IPS-20b (cell line): ENCODE measurements at regions not wholly inside any gene's neighbourhood (a gene's known extent, or its start where the extent isn't known, plus 50 kb on each side); places are given as distances from the start of the nearest gene placed in this dataset.

Source experiments
- H3K27ac ChIP-seq: one replicate; pipeline ENCODE4 v1.5.1; 2013; ENCODE audit warnings: low read length
- H3K27me3 ChIP-seq: 2 replicates; pipeline ENCODE4 v1.6.1; 2013; ENCODE audit warnings: mild to moderate bottlenecking, low read length, inconsistent platforms; ENCODE audit not compliant: insufficient read depth
- H3K36me3 ChIP-seq: 2 replicates; pipeline ENCODE4 v1.6.1; 2013; ENCODE audit warnings: low read depth, mild to moderate bottlenecking, inconsistent platforms, low read length, moderate library complexity; ENCODE audit not compliant: insufficient read depth
- H3K4me1 ChIP-seq: 2 replicates; pipeline ENCODE4 v1.6.1; 2013; ENCODE audit warnings: mild to moderate bottlenecking, control low read depth, inconsistent platforms, low read length, moderate library complexity; ENCODE audit not compliant: insufficient read depth
- H3K4me3 ChIP-seq: 2 replicates; pipeline ENCODE4 v1.5.1; 2013; ENCODE audit warnings: mild to moderate bottlenecking, low read length, inconsistent platforms
- H3K9ac ChIP-seq: 2 replicates; pipeline ENCODE4 v1.6.1; 2013; ENCODE audit warnings: low read depth, mild to moderate bottlenecking, inconsistent platforms, low read length, moderate library complexity
- H3K9me3 ChIP-seq: 2 replicates; pipeline ENCODE4 v1.6.1; 2013; ENCODE audit warnings: mild to moderate bottlenecking, low read depth, low read length, inconsistent platforms; ENCODE audit not compliant: insufficient read depth

GRCh38 chr18:1892191-1892590 lies 679.1 kb downstream of the METTL4 start:
- Histone ChIP-seq H3K9ac (no peak overlapping the region), H3K4me1 (no peaks in the 10 kb centered on the region), H3K27me3 (no peaks in the 10 kb centered on the region), H3K9me3 (no peaks in the 10 kb centered on the region), H3K4me3 (no peak overlapping the region), H3K27ac (no peak overlapping the region), H3K36me3 (no peaks in the 10 kb centered on the region)

- no peak overlapping the region for H3K4me3 ChIP-seq
- no peaks in the 10 kb centered on the region for H3K36me3 ChIP-seq
- no peaks in the 10 kb centered on the region for H3K27me3 ChIP-seq
- no peaks in the 10 kb centered on the region for H3K9me3 ChIP-seq
- no peak overlapping the region for H3K27ac ChIP-seq
- H3K4me1 ChIP-seq, result no peaks in the 10 kb centered on the region
- H3K9ac ChIP-seq, result no peak overlapping the region
Measured at GRCh38 chr18:1895456-1896185, 675.7 kb downstream of the METTL4 start.

- Histone ChIP-seq H3K4me1 (no peaks in the 10 kb centered on the region), H3K27me3 (no peaks in the 10 kb centered on the region), H3K36me3 (no peaks in the 10 kb centered on the region), H3K4me3 (no peak overlapping the region), H3K27ac (no peak overlapping the region), H3K9me3 (peaks cover 26% of the 10 kb centered on the region), H3K9ac (no peak overlapping the region)
Measured at GRCh38 chr18:1906421-1906820, 664.9 kb downstream of the METTL4 start.

- no peaks in the 10 kb centered on the region for H3K36me3 ChIP-seq
- no peaks in the 10 kb centered on the region for H3K27me3 ChIP-seq
- H3K9ac ChIP-seq, result no peak overlapping the region
- H3K4me3 ChIP-seq, result no peak overlapping the region
- peaks cover 24% of the 10 kb centered on the region for H3K9me3 ChIP-seq
- no peaks in the 10 kb centered on the region for H3K4me1 ChIP-seq
- H3K27ac ChIP-seq, result no peak overlapping the region
Measured at GRCh38 chr18:1907470-1908206, 663.7 kb downstream of the METTL4 start.

GRCh38 chr18:1914489-1914888 lies 656.8 kb downstream of the METTL4 start:
- no peak overlapping the region for H3K9ac ChIP-seq
- H3K36me3 ChIP-seq, result no peaks in the 10 kb centered on the region
- no peaks in the 10 kb centered on the region for H3K27me3 ChIP-seq
- H3K4me1 ChIP-seq, result no peaks in the 10 kb centered on the region
- H3K4me3 ChIP-seq, result no peak overlapping the region
- H3K9me3 ChIP-seq, result peaks cover 16% of the 10 kb centered on the region
- H3K27ac ChIP-seq, result no peak overlapping the region

GRCh38 chr18:1916869-1917523 lies 654.3 kb downstream of the METTL4 start:
- Histone ChIP-seq H3K9ac (no peak overlapping the region), H3K27ac (no peak overlapping the region), H3K4me1 (no peaks in the 10 kb centered on the region), H3K9me3 (0 out of 2 replicates have a peak, but pooled peaks cover 3% of the 10 kb centered on the region), H3K27me3 (no peaks in the 10 kb centered on the region), H3K4me3 (no peak overlapping the region), H3K36me3 (no peaks in the 10 kb centered on the region)

GRCh38 chr18:1917569-1917968 lies 653.7 kb downstream of the METTL4 start:
- Histone ChIP-seq H3K36me3 (no peaks in the 10 kb centered on the region), H3K9ac (no peak overlapping the region), H3K9me3 (0 out of 2 replicates have a peak, but pooled peaks cover 3% of the 10 kb centered on the region), H3K27me3 (no peaks in the 10 kb centered on the region), H3K4me1 (no peaks in the 10 kb centered on the region), H3K4me3 (no peak overlapping the region), H3K27ac (no peak overlapping the region)

GRCh38 chr18:1922066-1922465 lies 649.2 kb downstream of the METTL4 start:
- H3K27ac ChIP-seq, result no peak overlapping the region
- H3K27me3 ChIP-seq, result no peaks in the 10 kb centered on the region
- H3K4me1 ChIP-seq, result no peaks in the 10 kb centered on the region
- no peaks in the 10 kb centered on the region for H3K9me3 ChIP-seq
- no peak overlapping the region for H3K4me3 ChIP-seq
- no peak overlapping the region for H3K9ac ChIP-seq
- no peaks in the 10 kb centered on the region for H3K36me3 ChIP-seq

GRCh38 chr18:1928711-1929110 lies 642.6 kb downstream of the METTL4 start:
- Histone ChIP-seq H3K4me3 (no peak overlapping the region), H3K27me3 (no peaks in the 10 kb centered on the region), H3K4me1 (peaks cover 10% of the 10 kb centered on the region; the same call in 1 of the 2 replicates), H3K9me3 (no peaks in the 10 kb centered on the region), H3K36me3 (no peaks in the 10 kb centered on the region), H3K9ac (no peak overlapping the region), H3K27ac (no peak overlapping the region)

GRCh38 chr18:1929720-1930119 lies 641.6 kb downstream of the METTL4 start:
- Histone ChIP-seq H3K36me3 (no peaks in the 10 kb centered on the region), H3K4me1 (peaks cover 10% of the 10 kb centered on the region; the same call in 1 of the 2 replicates), H3K27ac (no peak overlapping the region), H3K27me3 (no peaks in the 10 kb centered on the region), H3K4me3 (no peak overlapping the region), H3K9me3 (no peaks in the 10 kb centered on the region), H3K9ac (no peak overlapping the region)

- no peak overlapping the region for H3K4me3 ChIP-seq
- no peak overlapping the region for H3K27ac ChIP-seq
Measured at GRCh38 chr18:1930291-1931270, 640.7 kb downstream of the METTL4 start.

More at GRCh38 chr18:1930291-1931270, 640.7 kb downstream of the METTL4 start:
- Histone ChIP-seq H3K9ac (no peak overlapping the region), H3K36me3 (no peaks in the 10 kb centered on the region), H3K4me1 (peaks cover 10% of the 10 kb centered on the region; the same call in 1 of the 2 replicates), H3K27me3 (no peaks in the 10 kb centered on the region), H3K9me3 (no peaks in the 10 kb centered on the region)
